ENCODE measurements at regions not wholly inside any gene's neighbourhood (a gene's known extent, or its start where the extent isn't known, plus 50 kb on each side); places are given as distances from the start of the nearest gene placed in this dataset.

DNA sequence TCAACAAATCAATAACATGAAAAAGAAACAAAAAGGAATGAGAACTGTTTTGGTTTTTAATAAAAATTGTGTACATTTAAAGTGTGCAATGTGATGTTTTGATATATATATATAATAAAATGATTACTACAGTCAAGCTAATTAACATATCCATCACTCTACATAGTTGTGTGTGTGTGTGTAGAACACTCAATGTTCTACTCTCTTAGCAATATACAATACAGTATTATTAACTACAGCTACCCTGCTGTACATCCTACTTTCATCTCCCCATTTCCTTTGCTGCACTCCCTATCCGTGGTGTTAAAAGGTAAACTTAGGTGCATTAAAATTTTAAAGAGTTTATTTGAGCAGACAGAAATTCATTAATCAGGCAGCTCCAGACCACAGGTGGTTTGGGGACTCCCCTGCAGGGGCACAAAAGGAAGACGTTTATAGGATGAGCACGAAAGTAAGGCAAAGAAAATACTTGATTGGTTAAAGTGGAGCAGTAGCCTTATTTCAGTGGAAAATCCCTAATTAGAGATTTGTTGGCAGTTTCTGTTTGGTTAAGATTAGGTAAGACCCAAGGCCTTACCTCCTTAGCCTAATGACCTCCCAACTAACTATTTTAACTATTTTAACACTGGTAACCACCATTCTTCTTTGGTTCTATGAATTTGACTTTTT, 61.8 kb upstream of the SNRK start:
- BruUV-seq (replicated peaks), result no TSS peak
- ChIA-PET CTCF (no interaction called here), POLR2A (ENCODE audit: low non-redundant PET) (no interaction called here)
- intact Hi-C loops (cut with micrococcal nuclease; ENCODE audit: unreplicated experiment), result loop anchor here (10.0 kb wide), 1 partner anchor 150 kb away; no protein-coding TSS in a partner anchor
- Histone ChIP-seq H3K4me3 (ENCODE audit: low read depth, low read length, poor library complexity, severe bottlenecking) (no peak overlapping the region), H3K4me1 (ENCODE audit: insufficient read depth, low read length, poor library complexity, severe bottlenecking) (no peaks in the 10 kb centered on the region), H3K27me3 (replicated peaks; ENCODE audit: insufficient read depth, low read depth, low read length, poor library complexity) (no peaks in the 10 kb centered on the region), H3K9me3 (ENCODE audit: low read depth, low read length, poor library complexity, severe bottlenecking) (no peaks in the 10 kb centered on the region), H3K36me3 (ENCODE audit: insufficient read depth, low read length, poor library complexity, severe bottlenecking) (no peaks in the 10 kb centered on the region), H3K27ac (ENCODE audit: low read depth, low read length, poor library complexity, severe bottlenecking) (no peak overlapping the region)
- TF ChIP-seq CTCF (conservative IDR thresholded peaks at IDR 0.05; ENCODE audit: low read depth, low read length) (no peak), EZH2 (IDR thresholded peaks at IDR 0.05; ENCODE audit: borderline replicate concordance, low read depth, low read length, poor library complexity, severe bottlenecking) (no peak)
- DNase-seq (ENCODE audit: low spot score), result no peak

GRCh38 chr3:43223670-43224364, 62.5 kb upstream of the SNRK start:
- H3K9me3 ChIP-seq (ENCODE audit: low read depth, low read length, poor library complexity, severe bottlenecking), result no peaks in the 10 kb centered on the region
- ChIA-PET CTCF (interaction anchor here (0.6 to 0.7 kb wide), 2 partner anchors 154 to 280 kb away, joined by 5 to 6 read pairs; no protein-coding TSS in a partner anchor), POLR2A (ENCODE audit: low non-redundant PET) (no interaction called here)
- no peaks in the 10 kb centered on the region for H3K36me3 ChIP-seq (ENCODE audit: insufficient read depth, low read length, poor library complexity, severe bottlenecking)
- DNase-seq (ENCODE audit: low spot score), result no peak
- BruUV-seq (replicated peaks), result no TSS peak
- H3K27me3 ChIP-seq (replicated peaks; ENCODE audit: insufficient read depth, low read depth, low read length, poor library complexity), result no peaks in the 10 kb centered on the region
- TF ChIP-seq EZH2 (IDR thresholded peaks at IDR 0.05; ENCODE audit: borderline replicate concordance, low read depth, low read length, poor library complexity, severe bottlenecking), result no peak
- TF ChIP-seq CTCF (conservative IDR thresholded peaks at IDR 0.05; ENCODE audit: low read depth, low read length), result peak; percentile 44
- H3K4me1 ChIP-seq (ENCODE audit: insufficient read depth, low read length, poor library complexity, severe bottlenecking), result no peaks in the 10 kb centered on the region
- no peak overlapping the region for H3K27ac ChIP-seq (ENCODE audit: low read depth, low read length, poor library complexity, severe bottlenecking)
- intact Hi-C loops (cut with micrococcal nuclease; ENCODE audit: unreplicated experiment), result loop anchor here (10.0 kb wide), 1 partner anchor 151 kb away; no protein-coding TSS in a partner anchor
- H3K4me3 ChIP-seq (ENCODE audit: low read depth, low read length, poor library complexity, severe bottlenecking), result no peak overlapping the region

DNA sequence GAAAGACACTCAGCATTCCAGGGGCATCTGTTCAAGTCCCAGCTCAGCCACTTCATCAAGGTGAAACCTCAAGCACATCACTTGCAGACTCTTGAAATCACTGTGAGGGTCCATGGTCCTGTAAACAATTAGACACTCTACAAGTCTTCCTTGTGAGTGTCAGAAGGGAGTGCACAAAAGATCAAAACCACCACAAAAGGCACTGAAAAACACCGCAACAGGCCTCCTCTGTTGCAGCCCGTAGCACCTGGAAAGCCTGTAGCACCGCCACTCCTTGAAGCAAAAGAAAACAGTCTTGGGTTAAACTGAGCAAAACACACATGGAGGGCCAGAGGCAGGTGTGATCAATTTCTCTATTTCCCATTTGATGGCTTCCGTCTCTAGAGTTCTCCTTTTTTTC, 63.8 kb upstream of the SNRK start:
- Histone ChIP-seq H3K27ac (ENCODE audit: low read depth, low read length, poor library complexity, severe bottlenecking) (no peak overlapping the region), H3K36me3 (ENCODE audit: insufficient read depth, low read length, poor library complexity, severe bottlenecking) (no peaks in the 10 kb centered on the region), H3K27me3 (replicated peaks; ENCODE audit: insufficient read depth, low read depth, low read length, poor library complexity) (no peaks in the 10 kb centered on the region), H3K4me3 (ENCODE audit: low read depth, low read length, poor library complexity, severe bottlenecking) (no peak overlapping the region), H3K4me1 (ENCODE audit: insufficient read depth, low read length, poor library complexity, severe bottlenecking) (no peaks in the 10 kb centered on the region), H3K9me3 (ENCODE audit: low read depth, low read length, poor library complexity, severe bottlenecking) (no peaks in the 10 kb centered on the region)
- intact Hi-C loops (cut with micrococcal nuclease; ENCODE audit: unreplicated experiment), result loop anchor here (10.0 kb wide), 1 partner anchor 152 kb away; no protein-coding TSS in a partner anchor
- CTCF ChIA-PET, result no interaction called here
- BruUV-seq (replicated peaks), result no TSS peak
- DNase-seq (ENCODE audit: low spot score), result no peak
- TF ChIP-seq CTCF (conservative IDR thresholded peaks at IDR 0.05; ENCODE audit: low read depth, low read length) (no peak), EZH2 (IDR thresholded peaks at IDR 0.05; ENCODE audit: borderline replicate concordance, low read depth, low read length, poor library complexity, severe bottlenecking) (no peak)
- POLR2A ChIA-PET (ENCODE audit: low non-redundant PET), result no interaction called here

Data from A673 (cell line).